ENCODE measurements at regions not wholly inside any gene's neighbourhood (a gene's known extent, or its start where the extent isn't known, plus 50 kb on each side); places are given as distances from the start of the nearest gene placed in this dataset.

DNA sequence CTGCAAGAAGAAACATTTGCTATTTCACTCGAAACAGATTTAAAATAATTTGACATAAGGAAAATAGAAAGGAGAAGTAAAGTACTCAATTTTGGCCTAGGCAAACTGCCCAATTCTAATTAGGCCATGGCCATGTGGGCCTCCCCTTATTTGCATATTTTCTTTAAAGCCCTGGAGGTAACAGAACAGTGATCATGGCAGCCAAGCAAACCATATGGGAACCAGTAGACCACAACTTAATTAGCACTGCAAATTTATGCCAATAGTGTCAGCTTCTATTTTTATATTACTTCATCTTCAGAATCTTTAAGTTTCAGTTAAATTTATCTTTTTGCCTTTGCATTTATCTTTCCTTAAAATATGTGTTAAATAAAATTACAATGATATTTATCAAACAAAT is 63.3 kb upstream of the THSD7A start:
- no peak for DNase-seq

DNA sequence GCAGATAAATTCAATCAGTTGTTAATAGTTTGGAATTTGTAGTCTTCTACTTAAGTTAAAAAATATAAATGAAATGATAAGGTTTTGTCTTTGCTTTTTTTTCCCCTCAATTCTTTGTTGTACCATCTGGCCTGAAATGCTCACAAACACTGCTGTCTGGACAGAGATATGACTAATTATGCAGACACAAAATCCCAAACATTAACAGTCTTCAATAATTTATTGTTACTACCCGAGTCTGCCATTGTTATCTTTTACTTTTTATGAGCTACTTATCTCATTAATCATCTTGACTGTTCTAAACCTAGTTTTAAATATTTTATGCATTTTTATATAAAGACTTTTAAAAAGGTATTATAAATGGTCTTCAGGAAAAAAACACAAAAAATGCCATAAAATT is 64.7 kb upstream of the THSD7A start:
- no peak for DNase-seq

DNA sequence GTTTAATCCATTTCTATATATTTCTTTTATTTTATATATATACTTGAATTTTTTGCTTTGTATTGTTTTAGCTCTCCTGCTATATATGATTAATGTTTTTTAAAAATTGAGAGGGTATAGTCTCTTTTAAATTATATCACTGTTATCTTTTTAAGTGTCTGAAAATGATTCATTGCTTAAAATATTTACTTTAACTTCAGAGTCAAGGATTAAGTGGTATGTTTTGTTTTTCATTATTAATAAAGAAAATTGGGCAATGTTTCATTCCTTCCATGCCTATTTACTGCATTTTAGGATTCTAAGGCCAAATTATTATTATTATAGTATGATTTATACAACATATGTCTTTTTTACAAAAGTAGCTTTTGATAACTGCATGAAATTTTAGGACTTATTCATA is 67.2 kb upstream of the THSD7A start:
- no peak for DNase-seq

DNA sequence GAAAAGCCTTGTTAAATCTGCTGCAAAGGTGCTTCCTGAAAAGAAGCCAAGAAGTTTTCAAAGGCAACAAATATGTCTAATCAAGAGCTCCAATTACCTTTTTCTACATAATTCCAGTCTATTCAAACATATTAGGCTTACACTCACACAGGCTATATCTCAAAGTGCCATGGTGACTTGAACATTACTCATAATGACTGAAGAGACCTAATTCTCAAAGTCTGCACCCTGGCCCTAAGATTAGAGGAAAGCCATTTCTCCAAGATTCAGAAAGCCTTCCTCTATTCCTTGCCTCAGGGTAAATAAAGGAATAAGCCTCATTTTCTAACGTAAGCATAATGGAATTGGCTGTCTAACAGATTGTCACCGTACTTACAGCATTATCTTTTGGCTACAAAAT is 78.3 kb upstream of the THSD7A start:
- DNase-seq, result no peak

DNA sequence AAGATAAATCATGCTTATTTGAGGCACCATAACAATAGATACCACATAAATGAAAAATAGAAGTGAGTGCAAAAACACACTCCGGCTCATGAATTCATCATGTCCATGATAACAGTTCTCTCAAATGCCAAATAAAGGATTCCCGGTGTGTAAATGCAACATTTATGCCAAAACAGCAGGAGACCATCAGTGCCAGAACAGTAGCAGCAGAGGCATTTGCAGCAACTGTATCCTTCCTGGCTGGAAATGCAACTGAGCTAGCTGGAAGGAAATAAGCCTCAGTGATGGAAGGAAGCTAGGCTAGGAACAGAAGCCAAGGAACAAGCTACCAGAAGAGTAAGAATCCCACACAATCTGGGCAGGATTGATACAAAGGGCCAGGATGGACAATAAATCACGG is 79.9 kb upstream of the THSD7A start:
- no peak for DNase-seq

DNA sequence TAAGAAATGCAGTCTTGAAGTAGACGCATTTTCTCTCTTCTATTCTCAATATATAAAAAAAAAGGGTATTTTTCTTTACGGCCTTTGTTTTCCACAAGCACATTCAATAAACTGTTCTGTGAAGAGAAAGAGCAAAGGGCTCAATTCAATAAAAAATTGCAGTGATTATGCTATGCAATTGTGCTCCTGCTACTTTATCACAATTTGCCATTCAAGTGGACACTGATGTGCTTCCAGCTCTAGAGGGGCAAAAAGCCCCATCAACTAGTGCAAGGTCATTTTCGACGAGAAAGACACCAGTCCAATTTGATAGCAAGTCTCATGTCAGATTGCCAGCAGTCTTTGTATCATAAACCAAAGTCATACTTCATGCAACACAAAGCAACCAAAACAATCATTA is 82.6 kb upstream of the THSD7A start:
- DNase-seq, result no peak

DNA sequence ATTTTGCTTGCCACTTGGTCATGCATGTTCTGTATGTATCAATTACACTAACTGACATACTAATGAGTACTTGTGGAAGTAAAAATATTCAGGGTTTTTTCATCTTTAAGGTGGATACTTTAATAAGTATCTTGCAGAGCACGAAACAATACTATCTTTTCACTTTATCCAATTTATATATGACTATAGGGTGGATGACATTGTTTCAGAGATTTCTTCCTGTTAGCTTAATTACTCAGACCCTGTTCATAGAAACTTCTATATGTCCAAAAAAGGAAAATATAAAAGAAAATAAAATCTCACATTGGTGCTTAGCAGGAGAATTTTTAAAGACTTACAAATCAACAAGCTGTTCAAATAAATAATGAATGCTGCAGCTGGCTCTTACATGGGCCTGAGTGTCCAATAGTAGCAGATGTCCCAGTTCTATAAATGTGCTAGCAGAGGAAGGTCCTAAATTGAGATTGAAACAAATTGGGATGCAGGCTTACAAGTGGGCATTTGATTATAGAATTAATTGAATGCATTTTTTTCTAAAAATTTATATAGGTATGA is 91.5 kb upstream of the THSD7A start:
- no peak for DNase-seq

DNA sequence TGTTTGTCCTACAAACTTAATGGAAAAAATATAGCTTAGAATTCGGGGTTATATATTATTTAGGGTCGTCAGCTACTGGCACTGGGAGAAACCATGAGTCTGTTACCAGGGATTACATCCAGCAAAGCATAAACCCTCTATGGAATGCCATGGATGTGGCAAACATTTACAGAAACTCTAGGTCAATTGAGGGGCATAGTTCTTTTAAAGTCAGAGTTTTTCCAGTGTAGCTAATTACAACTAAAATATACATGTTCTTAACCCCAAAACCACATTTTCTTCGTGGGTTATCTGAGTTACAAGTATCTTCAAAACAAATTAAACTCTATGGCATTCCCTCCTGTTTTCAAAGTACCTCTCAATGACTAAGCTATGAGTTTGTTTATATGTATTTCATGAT is 99.3 kb upstream of the THSD7A start:
- DNase-seq, result no peak

DNA sequence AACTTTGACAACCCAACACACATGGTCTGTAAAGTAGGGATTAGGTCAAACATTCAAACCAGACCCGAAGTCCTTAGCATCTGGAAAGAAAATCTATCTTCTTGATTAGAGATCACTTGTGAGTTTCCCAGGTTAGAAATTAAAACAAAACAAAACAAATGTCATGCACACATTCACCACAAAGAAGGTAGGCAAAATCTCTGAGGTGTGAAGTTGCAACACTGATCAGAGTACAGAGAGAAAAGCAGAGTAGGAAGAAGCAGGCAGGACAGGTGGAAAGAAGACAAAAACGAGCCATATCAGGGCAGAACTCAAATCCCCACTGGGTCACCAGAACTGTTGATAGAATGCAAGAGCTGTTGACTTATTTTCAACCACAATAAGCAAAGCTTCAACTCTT is 102.8 kb upstream of the THSD7A start:
- no peak for DNase-seq

DNA sequence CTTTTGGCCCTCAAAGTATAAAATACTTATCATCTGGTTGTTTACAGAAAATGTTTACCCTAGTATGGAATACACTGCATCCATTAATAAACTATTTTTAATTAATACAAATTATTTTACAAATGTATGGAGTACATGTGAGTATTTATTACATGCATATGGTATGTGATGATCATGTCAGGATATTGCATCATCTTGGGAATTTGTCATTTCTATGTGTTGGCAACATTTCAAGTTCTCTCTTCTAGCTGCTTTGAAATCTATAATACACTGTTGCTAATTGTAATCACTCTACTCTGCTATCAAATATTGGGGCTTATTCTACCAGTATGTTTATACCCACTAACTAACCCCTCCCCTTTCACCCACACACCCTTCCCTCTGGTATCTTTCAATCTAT is 103.9 kb upstream of the THSD7A start:
- DNase-seq, result no peak

DNA sequence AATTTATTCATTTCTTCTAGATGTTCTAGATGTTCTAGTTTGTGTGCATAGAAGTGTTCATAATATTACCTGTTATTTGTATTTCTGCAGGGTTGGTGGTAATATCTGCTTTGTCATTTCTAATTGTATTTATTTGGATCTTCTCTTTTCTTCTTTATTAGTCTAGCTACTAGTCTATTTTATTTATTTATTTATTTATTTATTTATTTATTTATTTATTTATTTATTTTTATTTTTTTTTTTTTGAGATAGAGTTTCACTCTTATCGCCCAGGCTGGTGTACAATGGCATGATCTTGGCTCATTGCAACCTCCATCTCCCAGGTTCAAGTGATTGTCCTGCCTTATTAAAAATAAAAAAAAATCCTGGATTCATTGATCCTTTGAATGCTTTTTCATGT is 114.8 kb upstream of the THSD7A start:
- DNase-seq, result no peak

DNA sequence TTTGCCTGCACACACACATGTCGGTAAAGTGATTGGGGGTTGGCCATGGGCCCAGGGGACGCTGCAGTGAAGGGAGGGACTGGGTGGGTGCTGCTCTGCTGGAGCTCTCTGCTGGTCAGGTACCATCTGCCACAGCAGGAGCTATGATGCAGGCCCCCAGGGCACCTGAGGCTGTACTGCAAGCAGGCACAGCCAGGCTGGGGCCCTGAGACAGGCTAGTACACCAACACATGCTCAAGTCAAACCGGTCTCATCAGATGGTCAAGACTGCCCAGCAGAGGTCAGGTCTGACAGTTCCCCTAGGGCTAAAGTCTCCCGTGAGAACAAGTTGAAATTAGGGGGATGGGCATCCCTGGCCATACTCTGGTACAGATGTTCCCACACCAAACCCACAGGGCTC is 118.3 kb upstream of the THSD7A start:
- no peak for DNase-seq

DNA sequence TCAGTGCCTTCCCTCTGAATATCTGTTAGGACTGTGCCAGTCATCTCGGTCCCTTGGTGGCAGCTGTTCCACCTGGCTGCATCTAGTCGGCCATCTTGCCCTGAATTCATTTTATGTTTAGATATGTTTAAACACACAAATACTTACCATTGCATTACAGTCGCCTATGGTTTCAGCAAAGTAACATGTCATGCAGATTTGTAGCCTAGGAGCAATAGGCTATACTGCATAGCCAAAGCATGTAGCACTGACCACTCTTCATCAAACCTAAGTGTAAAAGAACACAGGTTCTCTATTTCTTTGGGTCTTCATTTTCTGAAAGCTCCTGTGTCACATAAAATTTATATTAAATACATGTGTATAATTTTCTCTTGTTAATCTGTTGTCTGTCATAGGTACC is 118.9 kb upstream of the THSD7A start:
- DNase-seq, result no peak

DNA sequence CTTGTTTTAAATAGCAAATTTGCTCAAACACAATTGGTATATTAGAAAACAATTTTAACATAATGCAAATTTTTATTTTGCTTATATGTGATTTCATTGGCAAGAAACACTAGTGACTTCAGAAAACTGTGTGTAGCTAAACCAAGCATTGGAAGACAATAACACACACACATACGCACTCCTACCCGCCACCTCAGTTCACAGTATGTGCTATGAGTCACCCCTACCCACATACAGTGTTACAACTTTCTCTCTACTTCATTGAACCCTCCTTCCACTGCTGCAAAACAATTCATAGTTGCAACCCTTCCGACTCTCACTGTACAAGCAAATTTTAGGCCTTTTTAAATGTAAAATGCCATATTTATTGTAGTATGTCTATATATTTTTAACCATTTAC is 119.9 kb upstream of the THSD7A start:
- no peak for DNase-seq

DNA sequence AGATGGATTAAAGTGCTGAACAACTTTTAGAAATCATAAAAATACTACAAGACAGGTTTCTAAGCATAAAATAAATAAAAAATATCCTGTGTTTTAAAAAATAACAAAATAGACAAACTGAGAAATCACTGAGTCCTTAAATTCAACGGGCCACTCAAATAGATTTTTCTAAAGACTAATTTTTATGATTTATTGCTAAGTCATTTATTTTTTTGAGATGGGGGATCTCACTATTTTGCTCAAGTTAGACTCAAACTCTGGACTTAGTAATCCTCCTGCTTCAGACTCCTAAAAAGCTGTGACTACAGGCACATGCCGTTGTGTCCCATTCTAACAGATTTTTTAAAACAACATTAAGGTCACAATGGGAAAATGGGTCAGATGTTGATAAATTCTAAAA is 121.0 kb upstream of the THSD7A start:
- no peak for DNase-seq

DNA sequence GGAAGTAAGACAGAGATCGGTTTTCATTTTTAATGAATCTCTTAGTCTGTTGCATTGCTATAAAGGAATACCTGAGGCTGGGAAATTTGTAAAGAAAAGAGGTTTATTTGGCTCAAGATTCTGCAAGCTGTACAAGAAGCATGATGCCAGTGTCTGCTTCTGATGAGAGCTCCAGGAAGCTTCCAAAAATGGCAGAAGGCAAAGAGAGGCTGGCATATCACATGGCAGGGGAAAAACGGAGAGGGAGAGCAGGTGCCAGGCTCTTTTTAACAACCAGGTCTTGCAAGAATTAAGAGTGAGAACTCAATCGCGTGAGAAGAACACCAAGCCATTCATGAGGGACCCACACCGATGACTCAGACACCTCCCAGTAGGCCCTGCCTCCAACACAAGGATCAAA is 125.0 kb upstream of the THSD7A start:
- no peak for DNase-seq

DNA sequence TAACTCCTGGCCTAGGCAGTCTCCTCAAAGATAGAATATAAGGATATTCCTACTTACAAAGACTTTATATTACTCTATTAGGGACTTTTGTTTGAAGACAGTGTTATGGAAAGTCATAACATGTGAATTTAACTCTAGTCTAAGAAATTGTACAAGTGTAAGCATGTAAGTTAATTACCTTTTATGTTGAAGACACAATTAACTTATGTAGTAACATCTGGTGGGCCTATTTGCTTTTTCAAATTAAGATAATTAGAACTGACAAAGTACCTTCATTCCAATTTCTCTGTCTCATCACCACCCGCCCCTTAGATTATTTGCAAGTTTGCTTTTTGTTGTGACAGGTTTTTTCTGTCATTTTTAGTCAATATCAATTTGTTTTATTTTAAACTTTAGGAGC is 126.0 kb upstream of the THSD7A start:
- DNase-seq, result no peak

DNA sequence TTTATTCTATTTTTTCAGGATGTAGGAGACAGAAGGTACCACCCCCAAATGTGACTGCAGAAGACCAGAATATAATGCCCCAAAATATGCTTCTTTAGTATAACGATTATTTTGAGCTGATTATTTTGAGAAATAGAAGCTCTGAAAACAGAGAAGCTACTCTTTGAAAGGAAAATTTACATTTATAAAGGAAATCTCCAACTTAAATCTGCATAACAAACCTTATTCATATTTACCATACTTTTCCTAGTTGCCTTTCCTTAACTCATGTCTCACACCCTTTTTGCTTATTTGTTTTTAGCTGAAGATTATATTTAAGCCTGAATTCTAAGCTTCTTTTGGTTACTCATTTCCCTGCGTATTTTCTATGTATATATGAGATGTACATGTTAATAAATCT is 127.1 kb upstream of the THSD7A start:
- no peak for DNase-seq

DNA sequence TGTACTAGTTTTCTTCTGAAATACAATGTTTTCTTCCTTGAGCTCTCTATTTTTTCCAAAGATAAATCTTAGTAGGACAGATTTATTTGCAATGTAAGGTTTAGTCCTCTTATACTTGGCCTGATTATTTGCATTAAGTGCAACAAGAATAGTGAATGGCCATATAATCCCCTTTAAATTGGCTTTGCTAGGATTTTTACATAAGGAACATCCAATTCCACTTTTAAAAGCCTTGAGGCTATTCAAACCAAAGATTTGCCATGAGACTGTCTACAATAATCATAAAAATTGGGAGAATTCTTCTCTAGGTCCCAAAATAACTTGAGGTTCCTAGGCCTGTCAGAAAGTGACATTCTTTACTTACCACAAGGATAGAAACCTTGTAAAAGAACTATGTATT is 128.6 kb upstream of the THSD7A start:
- no peak for DNase-seq

DNA sequence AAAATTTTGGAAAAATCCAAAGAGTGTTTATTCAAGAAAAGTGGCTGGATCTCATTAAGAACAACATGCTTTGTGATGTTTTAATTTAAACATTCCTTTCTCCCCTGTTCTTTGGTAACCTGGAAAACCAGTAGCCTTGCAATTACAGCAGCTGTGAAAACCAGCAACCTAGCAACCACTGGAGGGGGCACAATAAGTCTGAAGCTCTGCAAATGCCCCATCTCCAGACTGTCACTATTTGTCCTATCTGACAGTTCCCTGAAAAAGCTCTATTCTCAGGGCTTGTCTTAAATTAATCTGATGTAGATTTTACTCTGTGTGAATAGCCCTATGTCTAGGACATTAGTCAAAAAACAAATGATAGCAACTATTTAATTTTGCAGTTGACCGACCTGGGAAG is 137.6 kb upstream of the THSD7A start:
- no peak for DNase-seq

DNA sequence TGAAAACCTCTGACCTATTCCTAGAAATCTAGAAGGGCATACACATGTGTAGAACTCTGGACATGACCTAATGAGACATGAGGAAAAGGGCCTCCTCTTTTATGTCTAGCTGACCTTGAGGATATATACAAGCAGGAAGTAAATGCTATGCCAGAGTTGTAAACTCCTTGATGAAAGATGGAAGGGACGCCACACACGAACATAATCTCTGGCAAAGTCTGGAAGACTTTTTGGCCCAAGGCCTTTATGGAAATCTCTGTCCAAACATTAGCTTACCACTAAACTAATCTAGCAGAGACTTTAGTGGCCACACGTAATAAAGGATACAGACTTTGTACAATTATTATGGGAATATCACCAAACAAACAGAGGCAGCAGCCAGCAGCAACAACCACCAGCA is 138.1 kb upstream of the THSD7A start:
- DNase-seq, result no peak

DNA sequence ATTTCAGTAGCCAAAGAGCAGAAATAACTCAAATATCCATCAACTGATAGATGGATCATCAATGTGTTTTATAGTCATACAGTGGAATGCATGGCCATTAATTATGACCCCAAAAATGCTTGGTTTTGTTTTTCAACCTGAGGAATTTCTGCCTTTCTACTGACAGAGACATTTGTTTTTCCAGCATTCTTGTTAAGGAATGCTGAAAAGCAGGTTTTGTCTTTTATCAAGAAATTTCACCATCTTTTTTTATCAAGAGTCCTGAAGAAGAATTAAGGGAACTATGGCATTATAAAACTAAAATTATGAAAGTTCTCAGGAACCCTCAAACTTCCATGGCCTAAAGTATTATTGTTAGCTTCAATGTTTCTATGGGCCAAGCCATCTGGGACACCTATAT is 153.4 kb upstream of the THSD7A start:
- DNase-seq, result no peak

DNA sequence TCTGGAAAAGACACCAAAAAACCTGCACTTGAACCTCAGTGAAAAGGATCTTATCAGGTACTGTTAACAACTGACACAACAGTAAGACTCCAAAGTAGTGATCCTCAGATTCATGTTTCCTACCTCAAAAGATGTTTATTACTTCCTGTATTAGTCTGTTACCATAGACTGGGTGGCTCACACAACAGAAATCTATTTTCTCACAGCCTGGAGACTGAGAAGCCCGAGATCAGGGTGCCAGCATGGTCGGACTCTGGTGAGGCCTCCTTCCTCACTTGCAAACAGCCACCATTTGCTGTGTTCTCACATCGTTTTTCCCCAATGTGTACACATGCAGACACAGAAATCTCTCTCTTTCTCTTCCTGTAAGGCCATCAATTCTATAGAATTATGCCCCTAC is 154.0 kb upstream of the THSD7A start:
- no peak for DNase-seq

DNA sequence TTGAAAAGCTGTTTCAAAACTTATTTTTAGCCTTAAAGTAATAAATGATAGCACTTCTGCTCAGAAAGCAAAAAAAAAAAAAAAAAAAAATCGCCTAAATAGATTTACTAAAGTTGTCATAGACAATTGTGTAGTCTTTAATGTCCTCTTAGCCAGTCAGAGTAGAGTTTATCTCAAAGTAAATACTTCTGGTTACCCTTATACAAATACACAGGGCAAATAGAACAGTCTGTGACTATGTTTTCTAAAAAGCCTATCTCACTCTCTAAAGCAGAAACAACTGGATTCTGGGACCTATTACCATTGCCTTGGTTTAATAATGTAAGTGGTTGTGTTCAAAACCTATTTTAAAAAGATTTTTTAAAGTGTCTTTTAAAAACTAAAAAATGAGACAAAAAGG is 156.2 kb upstream of the THSD7A start:
- DNase-seq, result no peak

DNA sequence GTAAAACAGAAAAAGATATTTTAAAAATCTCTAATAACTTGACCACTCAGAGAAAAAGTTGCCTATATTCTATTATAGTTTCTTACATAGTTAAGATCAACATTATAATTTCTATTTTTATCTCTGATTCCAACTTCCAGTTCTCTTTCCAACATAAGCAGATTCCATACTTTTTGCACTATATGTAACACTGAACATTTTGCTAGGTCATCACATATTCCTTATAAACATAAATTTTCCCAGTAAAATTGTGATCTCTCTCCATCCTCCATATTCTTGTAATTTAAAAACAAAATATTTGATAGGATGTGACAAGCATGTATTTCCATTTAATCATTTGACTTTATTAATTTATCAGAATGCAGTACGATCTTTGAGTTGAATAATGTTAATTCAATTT is 170.4 kb upstream of the THSD7A start:
- no peak for DNase-seq

DNA sequence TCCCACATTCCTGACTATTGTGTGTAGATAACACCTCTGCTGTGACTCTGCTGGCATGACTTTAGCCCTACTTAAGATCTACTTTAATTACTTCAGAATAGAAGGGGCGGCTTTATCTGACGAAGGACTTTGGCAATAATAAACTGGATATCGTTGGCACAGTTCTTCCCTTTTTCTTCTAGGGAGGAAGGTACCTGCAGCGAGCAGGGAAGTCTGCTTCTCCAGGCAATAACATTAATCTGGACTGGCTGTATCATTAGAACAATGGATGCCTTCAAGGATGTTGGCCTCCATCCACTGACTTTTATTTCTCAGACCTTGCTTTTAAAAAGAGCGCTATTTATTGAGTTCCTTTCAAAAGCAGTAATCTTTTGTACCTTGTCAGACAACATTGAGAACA is 172.6 kb upstream of the THSD7A start:
- no peak for DNase-seq
